H1 (cell line): ENCODE measurements at regions not wholly inside any gene's neighbourhood (a gene's known extent, or its start where the extent isn't known, plus 50 kb on each side); places are given as distances from the start of the nearest gene placed in this dataset.

ENCODE experiments used
- CTCF ChIA-PET: fragments of 300-600 bp; sonication (Branson Sonifier 250); formaldehyde crosslinking; loops from one replicate; lab custom pipeline; 2021; ENCODE audit not compliant: partially characterized antibody; lab: Charles Lee
- POLR2A ChIA-PET: fragments of 300-600 bp; sonication (Branson Sonifier 250); formaldehyde crosslinking; loops from one replicate; lab custom pipeline; 2021; ENCODE audit warnings: inconsistent platforms; ENCODE audit not compliant: partially characterized antibody; lab: Charles Lee
- DNase-seq, 2 experiments: peaks; one replicate each; pipeline versions ENCODE4 v3.0.0 to v3.0.0-alpha.2; 2010 to 2022; ENCODE audit warnings: low spot score in 2 of 2, low read depth in 1 of 2, mixed read lengths in 1 of 2
- FAIRE-seq: peaks from 2 replicates; lab custom pipeline; 2011; peaks lifted over from hg19 to GRCh38; lab: Jason Lieb, UNC
- H2AFZ ChIP-seq: 2 replicates; pipeline ENCODE4 v1.8.1; 2012; ENCODE audit warnings: low read length, inconsistent platforms
- H2AK5ac ChIP-seq: 2 replicates; pipeline ENCODE4 v1.6.1; 2013; ENCODE audit warnings: low read depth, low read length
- H2BK120ac ChIP-seq: replicated peaks from 2 replicates; pipeline ENCODE3; 2013; ENCODE audit warnings: low read depth, low read length, inconsistent platforms
- H2BK12ac ChIP-seq: 2 replicates; pipeline ENCODE4 v1.6.1; 2013; ENCODE audit warnings: low read depth, low read length
- H2BK15ac ChIP-seq: 2 replicates; pipeline ENCODE4 v1.6.1; 2013; ENCODE audit warnings: low read length
- H2BK20ac ChIP-seq: 2 replicates; pipeline ENCODE4 v1.6.1; 2013; ENCODE audit warnings: low read length
- H2BK5ac ChIP-seq: 2 replicates; pipeline ENCODE4 v1.6.1; 2013; ENCODE audit warnings: low read depth, low read length
- H3K14ac ChIP-seq: 2 replicates; pipeline ENCODE4 v1.6.1; 2013; ENCODE audit warnings: inconsistent platforms; ENCODE audit not compliant: insufficient read length
- H3K18ac ChIP-seq: 2 replicates; pipeline ENCODE4 v1.6.1; 2013; ENCODE audit warnings: low read length; ENCODE audit errors: extremely low read depth
- H3K23ac ChIP-seq: 2 replicates; pipeline ENCODE4 v1.6.1; 2013; ENCODE audit warnings: inconsistent platforms; ENCODE audit not compliant: insufficient read length
- H3K23me2 ChIP-seq: 2 replicates; pipeline ENCODE4 v1.6.1; 2013; ENCODE audit warnings: low read depth, low read length
- H3K27ac ChIP-seq: 2 replicates; pipeline ENCODE4 v1.6.1; 2011; ENCODE audit warnings: low read depth, low read length, inconsistent platforms
- H3K27me3 ChIP-seq, 4 experiments: replicated peaks in 1 of 4; 1 replicate in 1 of 4; 2 replicates in 3 of 4; pipeline versions ENCODE4 v1.6.1 to v1.8.1; 2011 to 2013; ENCODE audit warnings: low read length in 3 of 4, mild to moderate bottlenecking in 3 of 4, inconsistent platforms in 2 of 4, mixed read lengths in 2 of 4, moderate library complexity in 1 of 4; ENCODE audit not compliant: control insufficient read depth in 3 of 4, insufficient read depth in 3 of 4; ENCODE audit errors: extremely low read depth in 1 of 4
- H3K36me3 ChIP-seq, 4 experiments: 2 replicates each; pipeline versions ENCODE4 v1.6.1 to v1.8.1; 2011 to 2013; ENCODE audit warnings: mild to moderate bottlenecking in 4 of 4, low read length in 3 of 4, moderate library complexity in 2 of 4, control low read depth in 1 of 4, inconsistent platforms in 1 of 4; ENCODE audit not compliant: insufficient read depth in 4 of 4, control insufficient read depth in 2 of 4
- H3K4ac ChIP-seq: replicated peaks from 2 replicates; pipeline ENCODE3; 2013; ENCODE audit warnings: low read length, low read depth, mixed read lengths, inconsistent platforms; ENCODE audit not compliant: insufficient read length
- H3K4me1 ChIP-seq, 4 experiments: replicated peaks in 1 of 4; 1 replicate in 1 of 4; 2 replicates in 3 of 4; pipeline versions ENCODE4 v1.6.1 to v1.8.1; 2011 to 2013; ENCODE audit warnings: low read length in 3 of 4, inconsistent platforms in 2 of 4, mixed read lengths in 1 of 4; ENCODE audit not compliant: insufficient read depth in 4 of 4, control insufficient read depth in 3 of 4
- H3K4me2 ChIP-seq, 2 experiments: 2 replicates each; pipeline versions ENCODE4 v1.6.1 to v1.8.1; 2011 to 2013; ENCODE audit warnings: low read depth in 2 of 2, low read length in 2 of 2, control low read depth in 1 of 2, inconsistent platforms in 1 of 2, mild to moderate bottlenecking in 1 of 2; ENCODE audit not compliant: insufficient read depth in 1 of 2
- H3K4me3 ChIP-seq, 4 experiments: fragments of 200-600, 300-600 bp in 1 of 4; sonication (generic), shearing (Covaris generic), sonication (Bioruptor Twin) in 1 of 4; 2 replicates each; pipeline versions ENCODE4 v1.5.1 to v1.8.1; 2011 to 2016; ENCODE audit warnings: low read length in 4 of 4, low read depth in 3 of 4, control low read depth in 2 of 4, inconsistent platforms in 2 of 4, mild to moderate bottlenecking in 2 of 4, mixed read lengths in 1 of 4, moderate library complexity in 1 of 4; ENCODE audit not compliant: insufficient read depth in 2 of 4; ENCODE audit errors: extremely low read depth in 1 of 4
- H3K56ac ChIP-seq: replicated peaks from 2 replicates; pipeline ENCODE3; 2013; ENCODE audit warnings: low read depth, mild to moderate bottlenecking, mixed read lengths, low read length, inconsistent platforms; ENCODE audit not compliant: insufficient read length
- H3K79me1 ChIP-seq: 2 replicates; pipeline ENCODE4 v1.6.1; 2013; ENCODE audit warnings: low read depth, low read length, control low read depth
- H3K79me2 ChIP-seq, 2 experiments: 2 replicates each; pipeline versions ENCODE4 v1.6.1 to v1.8.1; 2012 to 2013; ENCODE audit warnings: low read length in 2 of 2, mild to moderate bottlenecking in 2 of 2, inconsistent platforms in 1 of 2; ENCODE audit not compliant: insufficient read depth in 2 of 2, control insufficient read depth in 1 of 2
- H3K9ac ChIP-seq, 4 experiments: replicated peaks in 1 of 4; 1 replicate in 1 of 4; 2 replicates in 3 of 4; pipeline versions ENCODE4 v1.6.1 to v1.8.1; 2011 to 2013; ENCODE audit warnings: low read depth in 3 of 4, low read length in 3 of 4, control low read depth in 2 of 4, mild to moderate bottlenecking in 2 of 4, moderate library complexity in 2 of 4, inconsistent platforms in 1 of 4; ENCODE audit errors: extremely low read depth in 1 of 4
- H3K9me3 ChIP-seq, 2 experiments: 2 replicates each; pipeline versions ENCODE4 v1.6.1 to v1.8.1; 2012 to 2013; ENCODE audit warnings: mild to moderate bottlenecking in 2 of 2, moderate library complexity in 2 of 2, control low read depth in 1 of 2, inconsistent platforms in 1 of 2, low read depth in 1 of 2, low read length in 1 of 2, mixed read lengths in 1 of 2; ENCODE audit not compliant: insufficient read depth in 2 of 2
- H4K20me1 ChIP-seq, 2 experiments: replicated peaks in 1 of 2; 2 replicates each; pipeline versions ENCODE3 to v1.8.1; 2011 to 2013; ENCODE audit warnings: inconsistent platforms in 2 of 2, low read length in 2 of 2, mild to moderate bottlenecking in 1 of 2; ENCODE audit not compliant: insufficient read depth in 2 of 2, control insufficient read depth in 1 of 2
- H4K5ac ChIP-seq: 2 replicates; pipeline ENCODE4 v1.6.1; 2013; ENCODE audit warnings: low read length, low read depth, mixed read lengths, inconsistent platforms; ENCODE audit not compliant: insufficient read length
- H4K8ac ChIP-seq: 2 replicates; pipeline ENCODE4 v1.8.0; 2013; ENCODE audit warnings: mild to moderate bottlenecking, moderate library complexity, low read length, inconsistent platforms; ENCODE audit not compliant: insufficient read depth; ENCODE audit errors: extremely low read depth
- H4K91ac ChIP-seq: replicated peaks from 2 replicates; pipeline ENCODE3; 2013; ENCODE audit warnings: low read length, mixed read lengths, inconsistent platforms; ENCODE audit not compliant: insufficient read length
- BRCA1 ChIP-seq: IDR thresholded peaks from 2 replicates; pipeline ENCODE4 v1.6.1; 2012; ENCODE audit warnings: low read depth, low read length, improper control_type of control experiment
- CREB1 ChIP-seq: IDR thresholded peaks from 2 replicates; pipeline ENCODE4 v1.6.1; 2012; ENCODE audit warnings: inconsistent platforms
- EGR1 ChIP-seq: IDR thresholded peaks from 2 replicates; pipeline ENCODE4 v1.6.1; 2011; ENCODE audit warnings: low read depth, low read length, borderline replicate concordance
- GABPA ChIP-seq: IDR thresholded peaks from 2 replicates; pipeline ENCODE4 v1.6.1; 2011; ENCODE audit warnings: mild to moderate bottlenecking, low read length, moderate library complexity, borderline replicate concordance; ENCODE audit not compliant: insufficient read depth
- HDAC6 ChIP-seq: IDR thresholded peaks from one replicate; pipeline ENCODE4 v1.7.1; 2012; ENCODE audit warnings: low read depth, mild to moderate bottlenecking, inconsistent platforms, low read length, moderate library complexity
- KDM1A ChIP-seq: fragments of 200-600, 300-600 bp; sonication (generic); IDR thresholded peaks from 2 replicates; pipeline ENCODE4 v1.7.1; 2016; ENCODE audit warnings: mild to moderate bottlenecking, low read length, borderline replicate concordance
- POLR2A ChIP-seq, 2 experiments: IDR thresholded peaks; 1 replicate in 1 of 2; 2 replicates in 1 of 2; pipeline ENCODE4 v1.6.1; 2011; ENCODE audit warnings: low read depth in 2 of 2, low read length in 2 of 2, mild to moderate bottlenecking in 2 of 2; ENCODE audit errors: control extremely low read depth in 1 of 2
- RBBP5 ChIP-seq: IDR thresholded peaks from 2 replicates; pipeline ENCODE4 v1.7.1; 2012; ENCODE audit warnings: low read depth, mild to moderate bottlenecking, inconsistent platforms, low read length, moderate library complexity, borderline replicate concordance
- RXRA ChIP-seq: IDR thresholded peaks from 2 replicates; pipeline ENCODE4 v1.6.1; 2011; ENCODE audit warnings: low read depth, mild to moderate bottlenecking, low read length, moderate library complexity; ENCODE audit not compliant: insufficient read depth
- SIRT6 ChIP-seq: IDR thresholded peaks from one replicate; pipeline ENCODE4 v1.7.1; 2012; ENCODE audit warnings: low read length, inconsistent platforms
- WGBS, 2 experiments: shearing (Covaris generic) in 1 of 2; methylation state at CpG; one replicate each; pipeline versions ENCODE4 v1.1.6 to v1.1.7; 2013 to 2015; ENCODE audit warnings: low lambda C conversion rate in 2 of 2, mixed read lengths in 2 of 2, inconsistent platforms in 1 of 2, low coverage in 1 of 2, missing lambda C conversion rate in 1 of 2; ENCODE audit not compliant: insufficient replicate concordance in 2 of 2, insufficient coverage in 1 of 2, insufficient read length in 1 of 2; ENCODE audit errors: extremely low coverage in 1 of 2, missing lambda C conversion rate in 1 of 2; 5-methylcytosine and 5-hydroxymethylcytosine counted together

DNA sequence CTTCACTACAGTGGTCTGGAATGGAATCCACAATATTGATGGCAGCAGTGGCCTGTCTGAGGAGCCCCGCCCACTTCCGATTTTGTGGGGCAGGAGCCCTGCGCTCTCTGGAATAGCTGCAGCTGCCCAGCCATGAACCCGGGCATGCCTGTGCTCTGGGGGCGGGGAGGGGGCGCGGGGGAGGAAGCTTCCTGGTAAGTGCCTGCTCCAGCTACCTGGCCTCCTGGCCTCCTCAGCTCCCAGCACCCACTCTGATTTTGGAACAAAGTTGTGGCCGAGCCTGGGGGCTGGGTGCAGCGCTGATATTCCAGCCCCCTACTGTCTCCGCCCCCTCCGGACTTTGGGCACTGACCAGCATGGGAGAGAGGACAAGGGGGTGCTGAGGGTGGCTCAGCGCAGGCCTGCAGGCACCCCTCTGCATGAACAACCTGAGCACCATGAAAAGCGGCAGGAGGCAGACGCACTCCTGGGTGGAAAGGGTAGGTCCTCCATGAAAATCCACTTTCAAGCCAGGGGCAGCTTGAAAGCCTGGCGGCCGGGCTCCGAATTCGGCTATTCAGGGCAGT lies 972.7 kb upstream of the AGA start:
- H2BK120ac ChIP-seq, result no peak overlapping the region
- DNase-seq, result no peak
- no peak overlapping the region for H3K9ac ChIP-seq
- CTCF ChIA-PET, result no interaction called here
- H3K27ac ChIP-seq, result no peak overlapping the region
- H3K4me3 ChIP-seq, result no peak overlapping the region
- no peak overlapping the region for H2AK5ac ChIP-seq
- H3K4ac ChIP-seq, result no peak overlapping the region
- H4K8ac ChIP-seq, result no peak overlapping the region
- no peaks in the 10 kb centered on the region for H3K36me3 ChIP-seq
- 95% methylated on average over 7 of the region's 18 CpGs; no CpG with 5 or more reads in 1 of the 2 experiments for WGBS, 2 experiments
- H2BK5ac ChIP-seq, result no peak overlapping the region
- TF ChIP-seq CREB1, result no peak
- TF ChIP-seq POLR2A (IDR thresholded peaks at IDR 0.05; ENCODE audit: control extremely low read depth in 1 of 2, low read depth in 2 of 2, low read length in 2 of 2), result no peak
- no peak for TF ChIP-seq BRCA1
- TF ChIP-seq HDAC6, result no peak
- TF ChIP-seq SIRT6, result no peak
- TF ChIP-seq GABPA, result no peak
- TF ChIP-seq RBBP5, result no peak
- no peak for TF ChIP-seq RXRA
- TF ChIP-seq EGR1, result no peak
- no peak for TF ChIP-seq KDM1A
- TF ChIP-seq, all 59 proteins: peak for 0
- H3K27me3 ChIP-seq, result no peaks in the 10 kb centered on the region
- H3K56ac ChIP-seq, result no peak overlapping the region
- H3K79me1 ChIP-seq, result no peaks in the 10 kb centered on the region
- H4K20me1 ChIP-seq, result no peaks in the 10 kb centered on the region
- POLR2A ChIA-PET, result interaction anchor here (0.6 kb wide), 1 partner anchor 1320 kb away, joined by 3 read pairs; no protein-coding TSS in a partner anchor
- peaks cover 0 to 2% (median 0%) of the 10 kb centered on the region in 4 experiments; a peak in 2 of 7 replicates for H3K4me1 ChIP-seq
- no peak overlapping the region for H2AFZ ChIP-seq
- no peak overlapping the region for H4K91ac ChIP-seq
- no peak overlapping the region for H3K23ac ChIP-seq
- no peak overlapping the region for H2BK12ac ChIP-seq
- no peak overlapping the region for H3K4me2 ChIP-seq
- no peak for FAIRE-seq
- H3K14ac ChIP-seq, result no peak overlapping the region
- H2BK15ac ChIP-seq, result no peak overlapping the region
- no peak overlapping the region for H3K18ac ChIP-seq
- no peak overlapping the region for H4K5ac ChIP-seq
- H3K79me2 ChIP-seq, result no peaks in the 10 kb centered on the region
- H2BK20ac ChIP-seq, result no peak overlapping the region
- H3K9me3 ChIP-seq, result no peaks in the 10 kb centered on the region; a peak in 1 of 4 replicates
- no peaks in the 10 kb centered on the region for H3K23me2 ChIP-seq
